ENCODE measurements at regions not wholly inside any gene's neighbourhood (a gene's known extent, or its start where the extent isn't known, plus 50 kb on each side); places are given as distances from the start of the nearest gene placed in this dataset.

DNA sequence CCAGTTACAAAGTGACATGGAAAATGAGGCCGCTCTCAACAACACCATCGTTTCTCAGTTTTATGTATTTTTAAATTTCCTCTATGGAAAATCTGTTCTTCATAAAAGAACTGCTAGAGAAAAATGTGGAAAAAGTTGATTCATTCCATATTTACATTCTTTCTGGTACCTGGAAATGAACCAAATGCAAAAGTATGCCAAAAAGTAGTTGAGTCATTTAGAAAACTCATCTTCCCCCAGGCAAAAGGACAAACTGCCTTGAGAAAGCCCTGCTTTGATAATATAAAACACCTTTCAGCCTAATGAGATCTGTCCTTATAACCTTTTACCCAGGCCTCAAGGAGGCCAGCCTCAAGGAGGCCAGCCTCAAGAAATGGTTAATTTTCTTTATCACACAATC lies 283.0 kb upstream of the VEPH1 start:
- H3K4me1 ChIP-seq (ENCODE audit: control insufficient read depth, insufficient read depth, low read length) = peaks cover 3% of the 10 kb centered on the region
- no peaks in the 10 kb centered on the region for H3K36me3 ChIP-seq (ENCODE audit: control insufficient read depth, insufficient read depth, low read length)
- H3K9ac ChIP-seq (ENCODE audit: low read depth, low read length) = no peak overlapping the region
- H3K9me3 ChIP-seq (ENCODE audit: control insufficient read depth, insufficient read depth, low read length) = no peaks in the 10 kb centered on the region
- H3K4me3 ChIP-seq (ENCODE audit: low read depth, low read length) = no peak overlapping the region
- no peaks in the 10 kb centered on the region for H3K27me3 ChIP-seq (ENCODE audit: control insufficient read depth, insufficient read depth, low read length)

GRCh38 chr3:157785102-157785826 lies 282.0 kb upstream of the VEPH1 start:
- Histone ChIP-seq H3K9me3 (ENCODE audit: control insufficient read depth, insufficient read depth, low read length) (no peaks in the 10 kb centered on the region), H3K36me3 (ENCODE audit: control insufficient read depth, insufficient read depth, low read length) (no peaks in the 10 kb centered on the region), H3K27me3 (ENCODE audit: control insufficient read depth, insufficient read depth, low read length) (no peaks in the 10 kb centered on the region), H3K4me3 (ENCODE audit: low read depth, low read length) (no peak overlapping the region), H3K9ac (ENCODE audit: low read depth, low read length) (no peak overlapping the region), H3K4me1 (ENCODE audit: control insufficient read depth, insufficient read depth, low read length) (peaks cover 3% of the 10 kb centered on the region)

DNA sequence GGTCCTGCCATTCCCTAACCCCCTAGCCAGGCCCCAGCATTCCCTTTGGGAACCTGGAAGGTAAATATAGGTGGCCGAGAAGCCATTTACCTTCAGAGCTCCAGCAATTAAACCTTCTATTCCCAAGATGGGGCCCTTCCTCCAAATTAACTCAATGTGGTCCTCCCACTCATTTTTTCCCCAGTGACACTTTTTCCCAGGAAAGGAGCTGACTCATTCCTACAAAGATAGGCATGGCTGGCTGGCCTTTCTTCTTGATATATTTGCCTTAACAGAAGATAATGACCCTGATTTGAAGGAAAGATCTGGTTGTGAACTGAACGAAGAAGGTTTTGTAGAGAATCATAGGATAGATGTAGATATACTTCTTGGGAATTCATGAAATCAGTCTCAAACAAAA lies 279.0 kb upstream of the VEPH1 start:
- Histone ChIP-seq H3K4me1 (ENCODE audit: control insufficient read depth, insufficient read depth, low read length) (peaks cover 3% of the 10 kb centered on the region), H3K27me3 (ENCODE audit: control insufficient read depth, insufficient read depth, low read length) (no peaks in the 10 kb centered on the region), H3K9me3 (ENCODE audit: control insufficient read depth, insufficient read depth, low read length) (no peaks in the 10 kb centered on the region), H3K9ac (ENCODE audit: low read depth, low read length) (no peak overlapping the region), H3K36me3 (ENCODE audit: control insufficient read depth, insufficient read depth, low read length) (no peaks in the 10 kb centered on the region), H3K4me3 (ENCODE audit: low read depth, low read length) (no peak overlapping the region)

DNA sequence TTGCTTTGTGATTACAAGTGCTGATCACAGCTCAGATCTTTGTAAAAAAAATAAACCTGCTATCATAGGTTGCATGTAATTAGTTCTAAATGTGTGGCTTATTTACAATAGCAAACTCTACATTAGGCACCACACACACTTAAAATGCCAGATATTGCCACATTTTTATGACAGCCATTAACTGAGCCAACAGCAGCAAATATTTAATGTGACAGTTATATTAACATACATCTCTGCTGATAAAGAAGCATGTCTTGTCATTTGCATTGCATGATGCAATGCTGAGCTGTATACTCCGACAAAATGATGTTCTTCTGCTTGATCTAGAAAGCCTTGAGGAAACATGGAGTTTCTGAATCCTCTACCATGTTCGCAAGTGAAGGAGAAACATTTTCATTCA lies 273.6 kb upstream of the VEPH1 start:
- no peaks in the 10 kb centered on the region for H3K27me3 ChIP-seq (ENCODE audit: control insufficient read depth, insufficient read depth, low read length)
- no peaks in the 10 kb centered on the region for H3K9me3 ChIP-seq (ENCODE audit: control insufficient read depth, insufficient read depth, low read length)
- H3K9ac ChIP-seq (ENCODE audit: low read depth, low read length) = no peak overlapping the region
- H3K36me3 ChIP-seq (ENCODE audit: control insufficient read depth, insufficient read depth, low read length) = no peaks in the 10 kb centered on the region
- no peak overlapping the region for H3K4me3 ChIP-seq (ENCODE audit: low read depth, low read length)
- H3K4me1 ChIP-seq (ENCODE audit: control insufficient read depth, insufficient read depth, low read length) = no peaks in the 10 kb centered on the region

- Histone ChIP-seq H3K9me3 (ENCODE audit: control insufficient read depth, insufficient read depth, low read length) (no peaks in the 10 kb centered on the region), H3K4me1 (ENCODE audit: control insufficient read depth, insufficient read depth, low read length) (no peaks in the 10 kb centered on the region), H3K36me3 (ENCODE audit: control insufficient read depth, insufficient read depth, low read length) (no peaks in the 10 kb centered on the region), H3K27me3 (ENCODE audit: control insufficient read depth, insufficient read depth, low read length) (no peaks in the 10 kb centered on the region), H3K9ac (ENCODE audit: low read depth, low read length) (no peak overlapping the region), H3K4me3 (ENCODE audit: low read depth, low read length) (no peak overlapping the region)
Observed at GRCh38 chr3:157775446-157775845, 272.2 kb upstream of the VEPH1 start.

- no peak overlapping the region for H3K4me3 ChIP-seq (ENCODE audit: low read depth, low read length)
- no peaks in the 10 kb centered on the region for H3K27me3 ChIP-seq (ENCODE audit: control insufficient read depth, insufficient read depth, low read length)
- H3K9me3 ChIP-seq (ENCODE audit: control insufficient read depth, insufficient read depth, low read length) = no peaks in the 10 kb centered on the region
- no peaks in the 10 kb centered on the region for H3K4me1 ChIP-seq (ENCODE audit: control insufficient read depth, insufficient read depth, low read length)
- no peaks in the 10 kb centered on the region for H3K36me3 ChIP-seq (ENCODE audit: control insufficient read depth, insufficient read depth, low read length)
- no peak overlapping the region for H3K9ac ChIP-seq (ENCODE audit: low read depth, low read length)
Observed at GRCh38 chr3:157769378-157769777, 266.2 kb upstream of the VEPH1 start.

GRCh38 chr3:157767607-157768006 lies 264.4 kb upstream of the VEPH1 start:
- Histone ChIP-seq H3K4me3 (ENCODE audit: low read depth, low read length) (no peak overlapping the region), H3K36me3 (ENCODE audit: control insufficient read depth, insufficient read depth, low read length) (no peaks in the 10 kb centered on the region), H3K4me1 (ENCODE audit: control insufficient read depth, insufficient read depth, low read length) (no peaks in the 10 kb centered on the region), H3K27me3 (ENCODE audit: control insufficient read depth, insufficient read depth, low read length) (no peaks in the 10 kb centered on the region), H3K9me3 (ENCODE audit: control insufficient read depth, insufficient read depth, low read length) (no peaks in the 10 kb centered on the region), H3K9ac (ENCODE audit: low read depth, low read length) (no peak overlapping the region)

- H3K9ac ChIP-seq (ENCODE audit: low read depth, low read length) = no peak overlapping the region
- no peaks in the 10 kb centered on the region for H3K27me3 ChIP-seq (ENCODE audit: control insufficient read depth, insufficient read depth, low read length)
- no peaks in the 10 kb centered on the region for H3K4me1 ChIP-seq (ENCODE audit: control insufficient read depth, insufficient read depth, low read length)
- H3K9me3 ChIP-seq (ENCODE audit: control insufficient read depth, insufficient read depth, low read length) = no peaks in the 10 kb centered on the region
- H3K4me3 ChIP-seq (ENCODE audit: low read depth, low read length) = no peak overlapping the region
- no peaks in the 10 kb centered on the region for H3K36me3 ChIP-seq (ENCODE audit: control insufficient read depth, insufficient read depth, low read length)
Observed at GRCh38 chr3:157763644-157764043, 260.4 kb upstream of the VEPH1 start.

DNA sequence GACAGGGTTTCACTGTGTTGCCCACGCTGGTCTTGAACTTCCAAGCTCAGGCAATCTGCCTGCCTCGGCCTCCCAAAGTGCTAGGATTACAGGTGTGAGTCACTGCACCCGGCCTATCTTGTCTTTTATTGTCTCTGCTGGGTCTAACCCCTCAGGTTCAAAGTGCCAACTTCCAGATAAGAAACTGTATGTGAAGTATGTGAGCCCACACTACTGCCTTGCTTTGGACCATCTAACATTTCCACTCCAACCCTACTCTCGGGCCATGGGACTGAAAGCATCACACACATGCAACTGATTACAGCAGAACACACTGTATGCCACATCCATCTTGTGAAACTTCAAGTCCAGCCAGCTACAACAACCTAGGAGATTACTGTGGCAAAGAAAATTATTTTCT lies 256.1 kb upstream of the VEPH1 start:
- Histone ChIP-seq H3K36me3 (ENCODE audit: control insufficient read depth, insufficient read depth, low read length) (no peaks in the 10 kb centered on the region), H3K27me3 (ENCODE audit: control insufficient read depth, insufficient read depth, low read length) (no peaks in the 10 kb centered on the region), H3K9ac (ENCODE audit: low read depth, low read length) (no peak overlapping the region), H3K9me3 (ENCODE audit: control insufficient read depth, insufficient read depth, low read length) (no peaks in the 10 kb centered on the region), H3K4me1 (ENCODE audit: control insufficient read depth, insufficient read depth, low read length) (peaks cover 10% of the 10 kb centered on the region), H3K4me3 (ENCODE audit: low read depth, low read length) (no peak overlapping the region)

- no peaks in the 10 kb centered on the region for H3K27me3 ChIP-seq (ENCODE audit: control insufficient read depth, insufficient read depth, low read length)
- H3K9ac ChIP-seq (ENCODE audit: low read depth, low read length) = no peak overlapping the region
- H3K4me1 ChIP-seq (ENCODE audit: control insufficient read depth, insufficient read depth, low read length) = peaks cover 14% of the 10 kb centered on the region
- no peaks in the 10 kb centered on the region for H3K36me3 ChIP-seq (ENCODE audit: control insufficient read depth, insufficient read depth, low read length)
- no peak overlapping the region for H3K4me3 ChIP-seq (ENCODE audit: low read depth, low read length)
- H3K9me3 ChIP-seq (ENCODE audit: control insufficient read depth, insufficient read depth, low read length) = no peaks in the 10 kb centered on the region
Observed at GRCh38 chr3:157755233-157755632, 252.0 kb upstream of the VEPH1 start.

GRCh38 chr3:157754451-157754850 lies 251.2 kb upstream of the VEPH1 start:
- Histone ChIP-seq H3K9me3 (ENCODE audit: control insufficient read depth, insufficient read depth, low read length) (no peaks in the 10 kb centered on the region), H3K27me3 (ENCODE audit: control insufficient read depth, insufficient read depth, low read length) (no peaks in the 10 kb centered on the region), H3K9ac (ENCODE audit: low read depth, low read length) (no peak overlapping the region), H3K4me1 (ENCODE audit: control insufficient read depth, insufficient read depth, low read length) (peaks cover 14% of the 10 kb centered on the region), H3K36me3 (ENCODE audit: control insufficient read depth, insufficient read depth, low read length) (no peaks in the 10 kb centered on the region), H3K4me3 (ENCODE audit: low read depth, low read length) (no peak overlapping the region)

- H3K9ac ChIP-seq (ENCODE audit: low read depth, low read length) = no peak overlapping the region
- no peak overlapping the region for H3K4me3 ChIP-seq (ENCODE audit: low read depth, low read length)
- no peaks in the 10 kb centered on the region for H3K27me3 ChIP-seq (ENCODE audit: control insufficient read depth, insufficient read depth, low read length)
- no peaks in the 10 kb centered on the region for H3K9me3 ChIP-seq (ENCODE audit: control insufficient read depth, insufficient read depth, low read length)
- peaks cover 14% of the 10 kb centered on the region for H3K4me1 ChIP-seq (ENCODE audit: control insufficient read depth, insufficient read depth, low read length)
- no peaks in the 10 kb centered on the region for H3K36me3 ChIP-seq (ENCODE audit: control insufficient read depth, insufficient read depth, low read length)
Observed at GRCh38 chr3:157753787-157754136, 250.5 kb upstream of the VEPH1 start.

All from iPS-15b (cell line).